ENCODE measurements at regions not wholly inside any gene's neighbourhood (a gene's known extent, or its start where the extent isn't known, plus 50 kb on each side); places are given as distances from the start of the nearest gene placed in this dataset.

DNA sequence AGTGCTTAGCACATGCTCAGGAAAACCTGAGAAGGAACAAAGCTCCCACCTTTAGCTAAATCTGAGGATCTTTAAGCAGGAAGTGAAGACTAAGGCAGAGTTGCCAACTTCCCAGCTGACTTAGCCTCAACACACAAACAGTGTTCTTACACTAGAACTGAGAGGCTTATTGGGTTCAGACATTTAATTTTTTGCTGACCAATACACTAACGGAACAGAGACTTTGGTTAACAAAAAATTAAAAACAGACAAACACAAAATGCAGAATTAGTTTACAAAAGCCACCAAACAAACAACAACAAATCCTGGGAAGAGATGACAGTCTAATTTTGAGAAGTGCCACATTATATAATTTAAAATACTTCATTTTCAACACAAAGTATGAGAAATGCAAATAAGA lies 1123.7 kb upstream of the ATXN7L3B start:
- H3K27ac ChIP-seq (ENCODE audit: low read depth in 1 of 2, low read length in 2 of 2) = no peak overlapping the region

More for the DNA sequence above, 1123.7 kb upstream of the ATXN7L3B start:
- no peak for DNase-seq (ENCODE audit: low spot score)
- TF ChIP-seq RXRA (IDR thresholded peaks at IDR 0.05) (no peak), FOXA2 (IDR thresholded peaks at IDR 0.05) (no peak), JUND (IDR thresholded peaks at IDR 0.05) (no peak), CTCF (IDR thresholded peaks at IDR 0.05; ENCODE audit: low read depth, low read length, missing input control) (no peak), HNF4A (conservative IDR thresholded peaks at IDR 0.05) (no peak), HNF4G (IDR thresholded peaks at IDR 0.05) (no peak), TAF1 (conservative IDR thresholded peaks at IDR 0.05) (no peak), GABPA (IDR thresholded peaks at IDR 0.05 in 1 of 2, conservative IDR thresholded peaks at IDR 0.05 in 1 of 2) (no peak), YY1 (IDR thresholded peaks at IDR 0.05) (no peak), MAX (IDR thresholded peaks at IDR 0.05) (no peak), RAD21 (IDR thresholded peaks at IDR 0.05) (no peak), ZBTB33 (IDR thresholded peaks at IDR 0.05) (no peak), FOXA1 (IDR thresholded peaks at IDR 0.05) (no peak), NR2F2 (IDR thresholded peaks at IDR 0.05) (no peak), SP1 (IDR thresholded peaks at IDR 0.05) (no peak), ATF3 (IDR thresholded peaks at IDR 0.05) (no peak)
- TF ChIP-seq, protein P1, sequence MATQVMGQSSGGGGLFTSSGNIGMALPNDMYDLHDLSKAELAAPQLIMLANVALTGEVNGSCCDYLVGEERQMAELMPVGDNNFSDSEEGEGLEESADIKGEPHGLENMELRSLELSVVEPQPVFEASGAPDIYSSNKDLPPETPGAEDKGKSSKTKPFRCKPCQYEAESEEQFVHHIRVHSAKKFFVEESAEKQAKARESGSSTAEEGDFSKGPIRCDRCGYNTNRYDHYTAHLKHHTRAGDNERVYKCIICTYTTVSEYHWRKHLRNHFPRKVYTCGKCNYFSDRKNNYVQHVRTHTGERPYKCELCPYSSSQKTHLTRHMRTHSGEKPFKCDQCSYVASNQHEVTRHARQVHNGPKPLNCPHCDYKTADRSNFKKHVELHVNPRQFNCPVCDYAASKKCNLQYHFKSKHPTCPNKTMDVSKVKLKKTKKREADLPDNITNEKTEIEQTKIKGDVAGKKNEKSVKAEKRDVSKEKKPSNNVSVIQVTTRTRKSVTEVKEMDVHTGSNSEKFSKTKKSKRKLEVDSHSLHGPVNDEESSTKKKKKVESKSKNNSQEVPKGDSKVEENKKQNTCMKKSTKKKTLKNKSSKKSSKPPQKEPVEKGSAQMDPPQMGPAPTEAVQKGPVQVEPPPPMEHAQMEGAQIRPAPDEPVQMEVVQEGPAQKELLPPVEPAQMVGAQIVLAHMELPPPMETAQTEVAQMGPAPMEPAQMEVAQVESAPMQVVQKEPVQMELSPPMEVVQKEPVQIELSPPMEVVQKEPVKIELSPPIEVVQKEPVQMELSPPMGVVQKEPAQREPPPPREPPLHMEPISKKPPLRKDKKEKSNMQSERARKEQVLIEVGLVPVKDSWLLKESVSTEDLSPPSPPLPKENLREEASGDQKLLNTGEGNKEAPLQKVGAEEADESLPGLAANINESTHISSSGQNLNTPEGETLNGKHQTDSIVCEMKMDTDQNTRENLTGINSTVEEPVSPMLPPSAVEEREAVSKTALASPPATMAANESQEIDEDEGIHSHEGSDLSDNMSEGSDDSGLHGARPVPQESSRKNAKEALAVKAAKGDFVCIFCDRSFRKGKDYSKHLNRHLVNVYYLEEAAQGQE (IDR thresholded peaks at IDR 0.05) = no peak
- H3K9ac ChIP-seq (ENCODE audit: low read depth in 1 of 2, low read length in 2 of 2) = no peak overlapping the region
- no peaks in the 10 kb centered on the region for H3K27me3 ChIP-seq (ENCODE audit: control insufficient read depth in 4 of 4, insufficient read depth in 4 of 4, low read length in 3 of 4)
- no peaks in the 10 kb centered on the region for H3K4me1 ChIP-seq (ENCODE audit: control insufficient read depth in 4 of 4, insufficient read depth in 4 of 4, low read length in 3 of 4)
- WGBS = 32% methylated on average over 1 of the region's 1 CpG
- H3K36me3 ChIP-seq (ENCODE audit: control insufficient read depth in 4 of 4, insufficient read depth in 3 of 4, low read depth in 1 of 4, low read length in 3 of 4) = no peaks in the 10 kb centered on the region
- H3K9me3 ChIP-seq (ENCODE audit: control insufficient read depth in 4 of 4, low read length in 3 of 4) = peaks cover 0 to 7% (median 7%) of the 10 kb centered on the region in 4 donors
- peak overlapping the region in 1 of 3 donors; percentile 49 for H3K4me3 ChIP-seq (ENCODE audit: low read depth in 1 of 3, low read length in 3 of 3)
